ENCODE measurements at regions not wholly inside any gene's neighbourhood (a gene's known extent, or its start where the extent isn't known, plus 50 kb on each side); places are given as distances from the start of the nearest gene placed in this dataset.
A peak's percentile ranks its signal among the peaks of the same experiment; 100 is the strongest.

GRCh38 chr5:53236683-53237082 is 127.1 kb upstream of the MOCS2 start:
- no peak for DNase-seq (ENCODE audit: low read depth)
- no peak for TF ChIP-seq CTCF (conservative IDR thresholded peaks at IDR 0.05; ENCODE audit: control insufficient read depth, insufficient read depth, low read depth, low read length)
- no peak overlapping the region for H3K4me3 ChIP-seq (ENCODE audit: control insufficient read depth, low read depth, low read length)

DNA sequence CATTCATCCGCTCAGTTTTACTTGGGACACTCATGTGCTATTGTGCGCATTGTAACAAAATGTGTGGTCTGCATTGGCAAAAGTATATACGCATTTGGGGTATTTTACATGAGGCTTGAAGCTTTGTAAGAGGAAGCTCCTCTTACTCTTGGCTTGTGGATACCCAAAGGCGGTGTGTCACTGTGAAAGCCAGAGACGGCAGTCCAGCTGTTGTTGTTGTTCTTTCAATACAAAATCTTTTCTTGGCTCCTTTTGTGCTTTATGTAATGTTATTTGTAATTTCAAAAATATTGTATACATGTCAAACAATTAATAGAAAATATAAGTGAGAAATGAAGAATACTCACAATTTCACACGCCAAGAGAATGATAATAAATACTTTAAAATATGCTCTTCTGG is 128.3 kb upstream of the MOCS2 start:
- TF ChIP-seq CTCF (conservative IDR thresholded peaks at IDR 0.05; ENCODE audit: control insufficient read depth, insufficient read depth, low read depth, low read length): no peak
- H3K4me3 ChIP-seq (ENCODE audit: control insufficient read depth, low read depth, low read length): no peak overlapping the region
- no peak for DNase-seq (ENCODE audit: low read depth)

- no peak for TF ChIP-seq CTCF (conservative IDR thresholded peaks at IDR 0.05; ENCODE audit: control insufficient read depth, insufficient read depth, low read depth, low read length)
- peak; percentile 76 for DNase-seq (ENCODE audit: low read depth)
- H3K4me3 ChIP-seq (ENCODE audit: control insufficient read depth, low read depth, low read length): no peak overlapping the region
Measured at GRCh38 chr5:53239301-53239990, 129.9 kb upstream of the MOCS2 start.

- no peak for TF ChIP-seq CTCF (conservative IDR thresholded peaks at IDR 0.05; ENCODE audit: control insufficient read depth, insufficient read depth, low read depth, low read length)
- DNase-seq (ENCODE audit: low read depth): peak; percentile 22
- no peak overlapping the region for H3K4me3 ChIP-seq (ENCODE audit: control insufficient read depth, low read depth, low read length)
Measured at GRCh38 chr5:53240661-53241060, 131.1 kb upstream of the MOCS2 start.

DNA sequence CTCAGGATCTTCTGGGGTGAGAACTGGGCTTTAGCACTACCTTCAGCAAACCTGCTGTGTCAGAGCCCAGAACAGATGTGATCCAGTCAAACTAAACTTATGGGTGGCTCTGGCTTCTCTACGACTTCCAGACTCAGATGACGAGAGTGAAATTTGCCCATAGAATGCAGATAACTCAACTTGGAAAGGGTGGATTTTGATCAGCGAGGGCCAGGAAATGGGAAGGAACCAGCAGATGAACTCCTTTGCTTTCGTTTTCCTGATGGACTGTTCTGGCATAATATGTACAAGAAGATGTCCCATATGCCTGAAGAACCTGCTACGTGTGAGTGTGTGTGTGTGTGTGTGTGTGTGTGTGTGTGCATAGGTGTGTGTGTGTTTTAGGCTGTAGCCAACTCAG is 132.0 kb upstream of the MOCS2 start:
- no peak for TF ChIP-seq CTCF (conservative IDR thresholded peaks at IDR 0.05; ENCODE audit: control insufficient read depth, insufficient read depth, low read depth, low read length)
- no peak overlapping the region for H3K4me3 ChIP-seq (ENCODE audit: control insufficient read depth, low read depth, low read length)
- no peak for DNase-seq (ENCODE audit: low read depth)

GRCh38 chr5:53243403-53243802 is 133.8 kb upstream of the MOCS2 start:
- no peak for TF ChIP-seq CTCF (conservative IDR thresholded peaks at IDR 0.05; ENCODE audit: control insufficient read depth, insufficient read depth, low read depth, low read length)
- no peak for DNase-seq (ENCODE audit: low read depth)

More at GRCh38 chr5:53243403-53243802, 133.8 kb upstream of the MOCS2 start:
- H3K4me3 ChIP-seq (ENCODE audit: control insufficient read depth, low read depth, low read length): no peak overlapping the region
